K562 (cell line): ENCODE measurements at regions not wholly inside any gene's neighbourhood (a gene's known extent, or its start where the extent isn't known, plus 50 kb on each side); places are given as distances from the start of the nearest gene placed in this dataset.

Experiments
- ATAC-seq: fragments of 200-7000 bp; cut with Tn5 transposase; 3 replicates; pipeline ENCODE4 v1.9.1; 2020; ENCODE audit warnings: moderate library complexity
- BruUV-seq: library from RNA; stranded (reverse); fragments of 400-500 nt; replicated peaks from 2 replicates; lab custom pipeline; 2021; lab: Mats Ljungman, UMichigan
- CTCF ChIA-PET: fragments of 300-600 bp; formaldehyde crosslinking; extraction: SDS; loops from one replicate; lab custom pipeline; 2021; ENCODE audit warnings: low intra/inter-chr PET ratio; lab: Yijun Ruan, JAX
- POLR2A ChIA-PET: fragments of 300-600, 350-650 bp; sonication (Branson Sonifier 250); formaldehyde crosslinking; extraction: SDS; loops from one replicate; lab custom pipeline; 2021; ENCODE audit warnings: antibody characterized with exemption, inconsistent platforms; lab: Yijun Ruan, JAX
- DNase-seq, 4 experiments: peaks; one replicate each; pipeline versions ENCODE4 v3.0.0 to v3.0.0-alpha.2; 2011 to 2018; ENCODE audit warnings: low spot score in 3 of 4, mixed read lengths in 3 of 4; ENCODE audit errors: extremely low read depth in 1 of 4
- FAIRE-seq: peaks from 2 replicates; lab custom pipeline; 2011; peaks lifted over from hg19 to GRCh38; lab: Jason Lieb, UNC
- H2AFZ ChIP-seq: 2 replicates; pipeline ENCODE4 v1.6.0; 2011; ENCODE audit warnings: low read depth, low read length, control low read depth, inconsistent platforms
- H3K27ac ChIP-seq: fragments of 200-600 bp; 3 replicates; pipeline ENCODE4 v1.8.0; 2011; ENCODE audit warnings: low read depth, mild to moderate bottlenecking, control low read depth, inconsistent platforms, low read length, moderate library complexity, mixed read lengths; ENCODE audit errors: extremely low read depth
- H3K27me3 ChIP-seq, 2 experiments: fragments of 300-600 bp in 1 of 2; 2 replicates in 1 of 2; 3 replicates in 1 of 2; pipeline versions ENCODE4 v1.6.0 to v1.8.0; 2011; ENCODE audit warnings: inconsistent platforms in 2 of 2, low read length in 2 of 2, mild to moderate bottlenecking in 1 of 2, mixed read lengths in 1 of 2, moderate library complexity in 1 of 2; ENCODE audit not compliant: control insufficient read depth in 2 of 2, insufficient read depth in 2 of 2
- H3K36me3 ChIP-seq: fragments of 300-600 bp; 3 replicates; pipeline ENCODE4 v1.8.0; 2011; ENCODE audit warnings: mild to moderate bottlenecking, low read length, inconsistent platforms; ENCODE audit not compliant: control insufficient read depth, insufficient read depth
- H3K4me1 ChIP-seq, 2 experiments: fragments of 200-600 bp in 1 of 2; replicated peaks in 1 of 2; 2 replicates in 1 of 2; 3 replicates in 1 of 2; pipeline versions ENCODE4 v1.5.1 to v1.8.0; 2011; ENCODE audit warnings: inconsistent platforms in 2 of 2, low read length in 2 of 2, mild to moderate bottlenecking in 1 of 2, mixed read lengths in 1 of 2, moderate library complexity in 1 of 2; ENCODE audit not compliant: control insufficient read depth in 2 of 2, insufficient read depth in 2 of 2
- H3K4me2 ChIP-seq: 2 replicates; pipeline ENCODE4 v1.6.1; 2011; ENCODE audit warnings: low read length, control low read depth, inconsistent platforms, mixed read lengths; ENCODE audit not compliant: insufficient read depth
- H3K4me3 ChIP-seq: fragments of 200-600 bp; sonication (generic), shearing (Covaris generic); 2 replicates; pipeline ENCODE4 v1.5.1; 2016; ENCODE audit warnings: control low read depth, inconsistent platforms
- H3K79me2 ChIP-seq: fragments of 200-600 bp; 3 replicates; pipeline ENCODE4 v1.8.0; 2011; ENCODE audit warnings: low read length, inconsistent platforms; ENCODE audit not compliant: control insufficient read depth, insufficient read depth
- H3K9ac ChIP-seq, 2 experiments: 2 replicates each; pipeline versions ENCODE4 v1.6.0 to v1.6.1; 2011; ENCODE audit warnings: low read depth in 2 of 2, low read length in 2 of 2, control low read depth in 1 of 2, inconsistent platforms in 1 of 2, mild to moderate bottlenecking in 1 of 2, mixed read lengths in 1 of 2; ENCODE audit not compliant: insufficient read depth in 1 of 2
- H3K9me1 ChIP-seq: one replicate; pipeline ENCODE4 v1.6.0; 2011; ENCODE audit warnings: inconsistent platforms, mild to moderate bottlenecking, low read length, moderate library complexity; ENCODE audit not compliant: control insufficient read depth, insufficient read depth
- H3K9me3 ChIP-seq: replicated peaks from 2 replicates; pipeline ENCODE4 v1.5.1; 2011; ENCODE audit warnings: low read depth, low read length, inconsistent platforms; ENCODE audit not compliant: control insufficient read depth, insufficient read depth
- H4K20me1 ChIP-seq: replicated peaks from 2 replicates; pipeline ENCODE4 v1.6.1; 2011; ENCODE audit warnings: low read length, inconsistent platforms, mixed read lengths; ENCODE audit not compliant: control insufficient read depth, insufficient read depth
- CHD2 ChIP-seq: IDR thresholded peaks from 2 replicates; pipeline ENCODE4 v1.6.1; 2011; ENCODE audit warnings: low read depth, low read length
- MTA2 ChIP-seq: fragments of 450-650 bp; IDR thresholded peaks from 2 replicates; pipeline ENCODE4 v1.6.1; 2016; ENCODE audit warnings: low read depth
- POLR2AphosphoS2 ChIP-seq: IDR thresholded peaks from 2 replicates; pipeline ENCODE4 v1.6.1; 2012; ENCODE audit warnings: low read length, improper control_type of control experiment
- SPI1 ChIP-seq: IDR thresholded peaks from 2 replicates; pipeline ENCODE4 v1.6.1; 2011; ENCODE audit warnings: low read depth, low read length, control low read depth, borderline replicate concordance
- SRF ChIP-seq, 2 experiments: fragments of 250-450, 450-650 bp in 1 of 2; sonication (Bioruptor Pico) in 1 of 2; sonication (generic) in 1 of 2; formaldehyde crosslinking; IDR thresholded peaks; 2 replicates each; pipeline versions ENCODE4 v1.5.0 to v1.5.1; 2020 to 2022; ENCODE audit warnings: mild to moderate bottlenecking in 1 of 2, missing genetic modification reagents in 1 of 2
- TARDBP ChIP-seq: fragments of 450-650 bp; IDR thresholded peaks from 2 replicates; pipeline ENCODE4 v1.6.1; 2016
- TEAD2 ChIP-seq: fragments of 450-650 bp; IDR thresholded peaks from 2 replicates; pipeline ENCODE4 v1.6.1; 2016; ENCODE audit warnings: missing genetic modification characterization, control low read depth, missing compliant biosample characterization
- TRIM28 ChIP-seq: fragments of 450-650 bp; IDR thresholded peaks from 2 replicates; pipeline ENCODE4 v1.6.1; 2017
- YY1 ChIP-seq, 3 experiments: IDR thresholded peaks; 2 replicates each; pipeline ENCODE4 v1.6.1; 2011; ENCODE audit warnings: low read length in 2 of 3, mild to moderate bottlenecking in 2 of 3, moderate library complexity in 2 of 3, borderline replicate concordance in 1 of 3, control low read depth in 1 of 3, low read depth in 1 of 3; ENCODE audit not compliant: insufficient read depth in 3 of 3, insufficient replicate concordance in 2 of 3, control insufficient read depth in 1 of 3, insufficient read length in 1 of 3; ENCODE audit errors: extremely low read depth in 1 of 3
- ZFX ChIP-seq: sonication (generic); formaldehyde crosslinking; IDR thresholded peaks from 2 replicates; pipeline ENCODE4 v1.8.0; 2022; ENCODE audit warnings: mild to moderate bottlenecking, missing genetic modification reagents, moderate library complexity
- ZNF316 ChIP-seq: fragments of 450-650 bp; IDR thresholded peaks from 2 replicates; pipeline ENCODE4 v1.6.1; 2016
- ZNF561 ChIP-seq: fragments of 450-650 bp; formaldehyde crosslinking; conservative IDR thresholded peaks from 2 replicates; pipeline ENCODE4 v1.4.0; 2020; ENCODE audit warnings: mild to moderate bottlenecking, moderate library complexity
- ZSCAN29 ChIP-seq: fragments of 450-650 bp; IDR thresholded peaks from 2 replicates; pipeline ENCODE4 v1.6.1; 2017
- WGBS: fragments of 100-300 bp; shearing (Covaris generic); methylation state at CpG from one replicate; pipeline ENCODE4 v1.1.6; 2016; ENCODE audit warnings: low coverage, mixed read lengths; ENCODE audit not compliant: insufficient coverage; ENCODE audit errors: missing lambda C conversion rate; 5-methylcytosine and 5-hydroxymethylcytosine counted together
- in situ Hi-C: fragments of 300-500 bp; cut with MboI; formaldehyde crosslinking; loops from 4 replicates; pipeline ENCODE4 v1.15.0; 2018; ENCODE audit warnings: inconsistent platforms, mixed read lengths
- intact Hi-C: fragments of 100-400 bp; cut with micrococcal nuclease; formaldehyde crosslinking; loops from 2 replicates; pipeline ENCODE4 v1.14.2; 2022
- TF ChIP-seq, protein P1 (sequence below), 2 experiments: fragments of 450-650 bp in 1 of 2; sonication (generic) in 1 of 2; formaldehyde crosslinking; conservative IDR thresholded peaks; 2 replicates each; pipeline versions ENCODE4 v1.4.0 to v1.8.1; 2020 to 2022; ENCODE audit warnings: mild to moderate bottlenecking in 1 of 2, missing genetic modification reagents in 1 of 2

DNA sequence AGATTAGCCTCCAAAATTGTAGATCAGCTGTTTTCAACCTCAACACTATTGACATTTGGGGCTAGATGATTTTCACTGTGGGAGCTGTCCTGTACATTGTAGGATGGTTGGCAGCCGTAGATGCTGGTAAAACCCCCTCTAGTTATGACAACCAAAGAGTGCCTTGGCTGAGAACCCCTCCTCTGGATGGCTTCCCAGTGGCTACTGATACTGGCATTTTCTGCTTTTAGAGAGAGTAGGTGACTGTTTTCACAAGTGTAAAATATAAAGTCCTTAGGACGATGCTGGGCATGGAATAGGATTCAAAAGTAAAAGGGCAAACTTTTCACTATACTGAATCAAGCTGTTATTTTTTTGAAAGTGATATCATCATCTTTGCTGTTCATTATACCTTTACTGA lies 1048.8 kb upstream of the EEF2KMT start (continued):
- TF ChIP-seq, protein P1, sequence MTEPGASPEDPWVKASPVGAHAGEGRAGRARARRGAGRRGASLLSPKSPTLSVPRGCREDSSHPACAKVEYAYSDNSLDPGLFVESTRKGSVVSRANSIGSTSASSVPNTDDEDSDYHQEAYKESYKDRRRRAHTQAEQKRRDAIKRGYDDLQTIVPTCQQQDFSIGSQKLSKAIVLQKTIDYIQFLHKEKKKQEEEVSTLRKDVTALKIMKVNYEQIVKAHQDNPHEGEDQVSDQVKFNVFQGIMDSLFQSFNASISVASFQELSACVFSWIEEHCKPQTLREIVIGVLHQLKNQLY (CRISPR knock-in tag; conservative IDR thresholded peaks at IDR 0.05) = no peak
- TF ChIP-seq ZNF561 (no peak), YY1 (IDR thresholded peaks at IDR 0.05; ENCODE audit: borderline replicate concordance in 1 of 3, control insufficient read depth in 1 of 3, extremely low read depth in 1 of 3, insufficient read depth in 3 of 3, insufficient read length in 1 of 3, insufficient replicate concordance in 2 of 3, low read depth in 1 of 3, low read length in 2 of 3) (no peak), POLR2AphosphoS2 (no peak), TRIM28 (no peak), TEAD2 (tag) (no peak), CHD2 (no peak), MTA2 (no peak), ZFX (CRISPR knock-in tag) (no peak), TARDBP (no peak), SRF (CRISPR knock-in tag; IDR thresholded peaks at IDR 0.05) (no peak), ZSCAN29 (no peak)

DNA sequence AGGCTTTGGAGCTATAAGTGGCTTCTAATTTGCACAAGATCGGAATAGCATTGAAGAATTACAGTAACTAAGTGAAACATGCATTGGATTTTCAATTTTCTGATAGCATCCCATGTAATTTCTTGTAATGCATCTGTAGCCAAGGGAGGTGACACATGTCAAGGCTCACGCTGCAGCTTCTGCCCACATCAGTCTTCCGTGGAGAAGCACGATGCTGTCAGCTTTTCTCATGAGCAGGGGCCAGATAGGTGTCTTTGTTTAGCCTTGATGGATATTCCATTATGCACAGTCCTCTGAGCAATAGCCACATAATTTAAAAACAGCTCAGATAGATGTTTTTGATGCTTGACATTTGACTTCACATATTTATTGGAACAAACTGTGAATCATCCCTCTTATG lies 1046.9 kb upstream of the EEF2KMT start:
- Histone ChIP-seq H3K9me3 (no peaks in the 10 kb centered on the region), H4K20me1 (no peaks in the 10 kb centered on the region), H3K27ac (no peak overlapping the region), H3K9me1 (no peaks in the 10 kb centered on the region), H2AFZ (no peak overlapping the region), H3K4me3 (no peak overlapping the region), H3K36me3 (no peaks in the 10 kb centered on the region), H3K79me2 (no peaks in the 10 kb centered on the region), H3K27me3 (no peaks in the 10 kb centered on the region), H3K4me2 (no peak overlapping the region), H3K4me1 (no peaks in the 10 kb centered on the region), H3K9ac (no peak overlapping the region)
- CTCF ChIA-PET = no interaction called here
- FAIRE-seq (no peak), DNase-seq (no peak), ATAC-seq (no peak)
- POLR2A ChIA-PET = no interaction called here
- no TSS peak for BruUV-seq
- intact Hi-C loops = no loop called here
- 2% methylated on average over 4 of the region's 4 CpGs for WGBS
- in situ Hi-C loops = no loop called here
- TF ChIP-seq SPI1 (no peak), ZNF316 (no peak)
